OCI-LY7 (cell line): ENCODE measurements at regions not wholly inside any gene's neighbourhood (a gene's known extent, or its start where the extent isn't known, plus 50 kb on each side); places are given as distances from the start of the nearest gene placed in this dataset.

Experiments used
- BruUV-seq: library from RNA; stranded (reverse); fragments of 400-500 nt; replicated peaks from 2 replicates; lab custom pipeline; 2021; lab: Mats Ljungman, UMichigan
- CTCF ChIA-PET: fragments of 300-600 bp; sonication (Branson Sonifier 250); formaldehyde crosslinking; loops from one replicate; lab custom pipeline; 2022; ENCODE audit warnings: antibody characterized with exemption; ENCODE audit not compliant: unreplicated experiment; lab: Charles Lee
- POLR2A ChIA-PET: fragments of 300-600 bp; sonication (Branson Sonifier 250); formaldehyde crosslinking; loops from one replicate; lab custom pipeline; 2022; ENCODE audit warnings: antibody characterized with exemption; lab: Charles Lee
- DNase-seq: peaks from one replicate; pipeline ENCODE4 v3.0.0-alpha.2; 2015; ENCODE audit warnings: low spot score
- H2AFZ ChIP-seq: fragments of 200-600 bp; sonication (generic), shearing (Covaris generic); 2 replicates; pipeline ENCODE4 v1.6.1; 2014; ENCODE audit warnings: mild to moderate bottlenecking, antibody characterized with exemption, low read length, moderate library complexity
- H3K27ac ChIP-seq: fragments of 200-600 bp; sonication (generic); 2 replicates; pipeline ENCODE4 v1.5.1; 2014; ENCODE audit warnings: mixed run types, low read depth, mild to moderate bottlenecking, moderate library complexity, low read length, inconsistent platforms; ENCODE audit not compliant: poor library complexity, severe bottlenecking
- H3K36me3 ChIP-seq: fragments of 200-600 bp; sonication (generic); 2 replicates; pipeline ENCODE4 v1.6.1; 2014; ENCODE audit warnings: mild to moderate bottlenecking, antibody characterized with exemption, low read length, moderate library complexity, mixed read lengths; ENCODE audit not compliant: insufficient read depth
- H3K4me1 ChIP-seq: fragments of 200-600 bp; sonication (generic); 2 replicates; pipeline ENCODE4 v1.5.1; 2014; ENCODE audit warnings: mild to moderate bottlenecking, low read length; ENCODE audit not compliant: insufficient read depth, poor library complexity, severe bottlenecking
- H3K4me2 ChIP-seq: fragments of 200-600 bp; sonication (generic); 2 replicates; pipeline ENCODE4 v1.6.1; 2014; ENCODE audit warnings: mild to moderate bottlenecking, low read length
- H3K4me3 ChIP-seq: fragments of 200-600 bp; sonication (generic); 2 replicates; pipeline ENCODE4 v1.5.1; 2014; ENCODE audit warnings: mild to moderate bottlenecking, low read depth, low read length; ENCODE audit not compliant: poor library complexity, severe bottlenecking
- H3K79me2 ChIP-seq: fragments of 200-600 bp; sonication (generic); 2 replicates; pipeline ENCODE4 v1.6.1; 2016; ENCODE audit warnings: low read depth, mild to moderate bottlenecking, low read length, moderate library complexity, mixed read lengths; ENCODE audit not compliant: insufficient read depth
- H3K9me2 ChIP-seq: fragments of 200-600 bp; sonication (generic); 2 replicates; pipeline ENCODE4 v1.6.1; 2016; ENCODE audit warnings: mild to moderate bottlenecking, low read length, mixed read lengths; ENCODE audit not compliant: insufficient read depth
- H3K9me3 ChIP-seq: fragments of 200-600 bp; sonication (generic); 2 replicates; pipeline ENCODE4 v1.6.1; 2014; ENCODE audit warnings: mild to moderate bottlenecking, mixed run types, low read length, mixed read lengths
- H4K20me1 ChIP-seq: fragments of 200-600 bp; sonication (generic); 2 replicates; pipeline ENCODE4 v1.6.1; 2014; ENCODE audit warnings: mild to moderate bottlenecking, antibody characterized with exemption, low read length, moderate library complexity, mixed read lengths; ENCODE audit not compliant: insufficient read depth
- CTCF ChIP-seq: fragments of 200-600 bp; sonication (generic); conservative IDR thresholded peaks from 2 replicates; pipeline ENCODE4 v1.5.1; 2014; ENCODE audit warnings: mild to moderate bottlenecking, antibody characterized with exemption, low read length, moderate library complexity, mixed read lengths
- EZH2phosphoT487 ChIP-seq: fragments of 200-600 bp; sonication (generic); IDR thresholded peaks from 2 replicates; pipeline ENCODE4 v1.6.1; 2018; ENCODE audit warnings: low read depth, borderline replicate concordance, mild to moderate bottlenecking, mixed run types, antibody characterized with exemption, low read length, moderate library complexity, mixed read lengths
- intact Hi-C: fragments of 100-400 bp; cut with micrococcal nuclease; formaldehyde crosslinking; loops from one replicate; pipeline ENCODE4 v1.10.0; 2022; ENCODE audit not compliant: unreplicated experiment

GRCh38 chr1:115492019-115492595, 149.7 kb upstream of the VANGL1 start:
- CTCF ChIA-PET, result no interaction called here
- intact Hi-C loops, result no loop called here
- Histone ChIP-seq H3K36me3 (no peaks in the 10 kb centered on the region), H2AFZ (no peak overlapping the region), H3K27ac (no peak overlapping the region), H3K9me2 (no peaks in the 10 kb centered on the region), H4K20me1 (no peaks in the 10 kb centered on the region), H3K4me2 (no peak overlapping the region), H3K79me2 (no peaks in the 10 kb centered on the region), H3K9me3 (no peaks in the 10 kb centered on the region), H3K4me1 (no peaks in the 10 kb centered on the region), H3K4me3 (no peak overlapping the region)
- POLR2A ChIA-PET, result no interaction called here
- BruUV-seq, result no TSS peak
- DNase-seq, result no peak
- TF ChIP-seq EZH2phosphoT487, result no peak
- TF ChIP-seq CTCF, result no peak

- intact Hi-C loops, result no loop called here
- CTCF ChIA-PET, result no interaction called here
Measured at GRCh38 chr1:115491298-115492018, 150.3 kb upstream of the VANGL1 start.

More at GRCh38 chr1:115491298-115492018, 150.3 kb upstream of the VANGL1 start:
- Histone ChIP-seq H3K9me3 (no peaks in the 10 kb centered on the region), H3K36me3 (no peaks in the 10 kb centered on the region), H3K27ac (no peak overlapping the region), H4K20me1 (no peaks in the 10 kb centered on the region), H3K79me2 (no peaks in the 10 kb centered on the region), H3K4me1 (no peaks in the 10 kb centered on the region), H3K9me2 (no peaks in the 10 kb centered on the region), H2AFZ (no peak overlapping the region), H3K4me2 (no peak overlapping the region), H3K4me3 (no peak overlapping the region)
- no peak for DNase-seq
- no peak for TF ChIP-seq EZH2phosphoT487
- no peak for TF ChIP-seq CTCF
- POLR2A ChIA-PET, result no interaction called here
- BruUV-seq, result no TSS peak
